WTC11 (cell line): ENCODE measurements at regions not wholly inside any gene's neighbourhood (a gene's known extent, or its start where the extent isn't known, plus 50 kb on each side); places are given as distances from the start of the nearest gene placed in this dataset.

Source experiments
- ATAC-seq: fragments of 200-7000 bp; cut with Tn5 transposase; 2 replicates; pipeline ENCODE4 v1.10.0; 2021; ENCODE audit warnings: mild to moderate bottlenecking, moderate library complexity
- CTCF ChIA-PET: fragments of 300-600 bp; sonication (Branson Sonifier 250); formaldehyde crosslinking; loops from one replicate; lab custom pipeline; 2021; ENCODE audit warnings: antibody characterized with exemption; lab: Charles Lee
- POLR2A ChIA-PET: fragments of 350-600 bp; sonication (Branson Sonifier 250); formaldehyde crosslinking; loops from one replicate; lab custom pipeline; 2021; ENCODE audit warnings: antibody characterized with exemption; lab: Charles Lee
- DNase-seq: peaks from one replicate; pipeline ENCODE4 v3.0.0; 2021; ENCODE audit warnings: low spot score
- H3K27ac Mint-ChIP-seq: 2 replicates; pipeline ENCODE4 v1.8.0; 2021; ENCODE audit warnings: mixed read lengths
- H3K27me3 Mint-ChIP-seq: 2 replicates; pipeline ENCODE4 v1.8.0; 2021; ENCODE audit warnings: low read depth, mild to moderate bottlenecking, moderate library complexity, mixed read lengths
- H3K36me3 Mint-ChIP-seq: 2 replicates; pipeline ENCODE4 v1.8.0; 2021; ENCODE audit warnings: mixed read lengths
- H3K4me1 Mint-ChIP-seq: 2 replicates; pipeline ENCODE4 v1.8.0; 2022; ENCODE audit warnings: mixed read lengths
- H3K4me3 Mint-ChIP-seq: 2 replicates; pipeline ENCODE4 v1.8.0; 2021; ENCODE audit warnings: mild to moderate bottlenecking, moderate library complexity, mixed read lengths
- H3K9me3 Mint-ChIP-seq: 2 replicates; pipeline ENCODE4 v1.8.0; 2021; ENCODE audit warnings: mixed read lengths
- ATF1 ChIP-seq: sonication (generic); formaldehyde crosslinking; IDR thresholded peaks from 2 replicates; pipeline ENCODE4 v1.8.1; 2023; ENCODE audit warnings: mild to moderate bottlenecking, moderate library complexity, missing genetic modification reagents
- CREB1 ChIP-seq: sonication (generic); formaldehyde crosslinking; IDR thresholded peaks from 2 replicates; pipeline ENCODE4 v1.8.0; 2023; ENCODE audit warnings: mild to moderate bottlenecking, missing genetic modification reagents
- ESRRA ChIP-seq: sonication (generic); formaldehyde crosslinking; IDR thresholded peaks from 2 replicates; pipeline ENCODE4 v1.8.1; 2022; ENCODE audit warnings: mild to moderate bottlenecking, missing genetic modification reagents, borderline replicate concordance
- FOXJ3 ChIP-seq: sonication (generic); formaldehyde crosslinking; IDR thresholded peaks from 2 replicates; pipeline ENCODE4 v1.9.0; 2021; ENCODE audit warnings: missing genetic modification reagents, mild to moderate bottlenecking, borderline replicate concordance
- GRHL2 ChIP-seq: fragments of 250-450 bp; sonication (Bioruptor Pico); IDR thresholded peaks from 2 replicates; pipeline ENCODE4 v1.8.0; 2022; ENCODE audit warnings: mild to moderate bottlenecking, moderate library complexity; ENCODE audit not compliant: insufficient replicate concordance, severe bottlenecking
- HMGA2 ChIP-seq: fragments of 250-450 bp; sonication (Bioruptor Pico); IDR thresholded peaks from 2 replicates; pipeline ENCODE4 v1.4.0; 2021; ENCODE audit warnings: mild to moderate bottlenecking, moderate library complexity
- IRF2 ChIP-seq: sonication (generic); formaldehyde crosslinking; IDR thresholded peaks from 2 replicates; pipeline ENCODE4 v1.8.0; 2022; ENCODE audit warnings: low read depth, missing genetic modification reagents, borderline replicate concordance
- JAZF1 ChIP-seq: fragments of 250-450 bp; sonication (Bioruptor Pico); IDR thresholded peaks from 2 replicates; pipeline ENCODE4 v1.9.0; 2021; ENCODE audit warnings: moderate library complexity, mild to moderate bottlenecking, inconsistent platforms
- KAT7 ChIP-seq: sonication (generic); formaldehyde crosslinking; IDR thresholded peaks from 2 replicates; pipeline ENCODE4 v1.8.1; 2023; ENCODE audit warnings: missing genetic modification reagents, mild to moderate bottlenecking, borderline replicate concordance
- SMAD3 ChIP-seq: sonication (generic); formaldehyde crosslinking; IDR thresholded peaks from 2 replicates; pipeline ENCODE4 v1.8.0; 2022; ENCODE audit warnings: missing genetic modification reagents, mild to moderate bottlenecking, borderline replicate concordance
- SOX15 ChIP-seq: fragments of 250-450 bp; sonication (Bioruptor Pico); IDR thresholded peaks from 2 replicates; pipeline ENCODE4 v1.9.0; 2021; ENCODE audit warnings: mild to moderate bottlenecking
- ZNF121 ChIP-seq: sonication (generic); formaldehyde crosslinking; IDR thresholded peaks from 2 replicates; pipeline ENCODE4 v1.8.0; 2023; ENCODE audit warnings: missing genetic modification reagents
- ZNF138 ChIP-seq: sonication (generic); formaldehyde crosslinking; conservative IDR thresholded peaks from 2 replicates; pipeline ENCODE4 v1.8.1; 2022; ENCODE audit warnings: mild to moderate bottlenecking, moderate library complexity, missing genetic modification reagents
- ZNF416 ChIP-seq: fragments of 250-450 bp; sonication (Bioruptor Pico); IDR thresholded peaks from 2 replicates; pipeline ENCODE4 v1.9.0; 2021; ENCODE audit warnings: mild to moderate bottlenecking, inconsistent platforms
- TF ChIP-seq, protein P1 (sequence below): sonication (generic); formaldehyde crosslinking; IDR thresholded peaks from 2 replicates; pipeline ENCODE4 v1.8.0; 2022; ENCODE audit warnings: missing genetic modification reagents
- TF ChIP-seq, protein P2 (sequence below): sonication (generic); formaldehyde crosslinking; IDR thresholded peaks from 2 replicates; pipeline ENCODE4 v1.8.0; 2022; ENCODE audit warnings: mild to moderate bottlenecking, missing genetic modification reagents
- TF ChIP-seq, protein P3 (sequence below): sonication (generic); formaldehyde crosslinking; IDR thresholded peaks from 2 replicates; pipeline ENCODE4 v1.8.0; 2023; ENCODE audit warnings: mild to moderate bottlenecking, missing genetic modification reagents
- TF ChIP-seq, protein P4 (sequence below): sonication (generic); formaldehyde crosslinking; IDR thresholded peaks from 2 replicates; pipeline ENCODE4 v1.8.1; 2022; ENCODE audit warnings: low read depth, missing genetic modification reagents, borderline replicate concordance
- TF ChIP-seq, protein P5 (sequence below): fragments of 250-450 bp; sonication (Bioruptor Pico); IDR thresholded peaks from 2 replicates; pipeline ENCODE4 v1.8.0; 2021; ENCODE audit warnings: mild to moderate bottlenecking
- TF ChIP-seq, protein P6 (sequence below): fragments of 250-450 bp; sonication (Bioruptor Pico); IDR thresholded peaks from 2 replicates; pipeline ENCODE4 v1.9.0; 2021; ENCODE audit warnings: mild to moderate bottlenecking, borderline replicate concordance
- TF ChIP-seq, protein P7 (sequence below): sonication (generic); formaldehyde crosslinking; IDR thresholded peaks from 2 replicates; pipeline ENCODE4 v1.8.1; 2023; ENCODE audit warnings: mild to moderate bottlenecking, missing genetic modification reagents, moderate library complexity

DNA sequence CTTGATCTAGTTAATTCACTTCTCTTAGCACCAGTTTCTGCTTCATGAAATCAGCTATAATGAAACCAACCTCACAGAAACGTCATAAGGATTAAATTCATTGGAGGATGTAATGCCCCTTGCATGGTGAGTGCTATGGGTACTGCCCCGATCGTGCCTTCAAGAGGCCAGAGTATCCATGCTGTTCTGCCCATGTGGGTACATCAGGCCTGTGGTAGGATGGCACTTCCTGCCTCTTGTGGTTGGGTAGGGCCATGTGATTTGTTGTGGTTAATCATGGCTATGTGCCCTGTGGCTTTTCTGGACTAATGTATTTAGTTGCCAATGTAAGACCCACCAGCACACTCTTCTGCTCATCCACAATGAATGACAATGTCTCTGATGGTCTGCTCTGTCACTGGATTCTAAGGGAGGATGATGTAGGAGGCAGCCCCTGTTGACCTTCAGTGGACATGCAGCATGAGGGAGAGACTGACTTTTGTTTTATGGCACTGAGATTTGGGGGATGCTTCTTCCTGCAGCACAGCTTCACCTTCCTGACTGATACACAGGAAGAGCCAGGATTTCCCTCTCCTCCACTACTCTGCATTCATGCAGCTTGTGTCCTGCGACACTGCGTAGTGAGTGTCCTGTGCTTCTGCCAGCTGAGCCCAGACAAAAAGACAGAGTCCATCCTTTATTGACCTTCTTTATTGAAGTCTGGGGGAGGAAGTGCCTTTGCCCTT is 66.2 kb downstream of the DHCR7 start:
- TF ChIP-seq JAZF1 (CRISPR knock-in tag) (no peak), IRF2 (CRISPR knock-in tag) (no peak), ZNF121 (no peak), SMAD3 (CRISPR knock-in tag) (no peak), ZNF138 (no peak), HMGA2 (CRISPR knock-in tag) (no peak), FOXJ3 (CRISPR knock-in tag) (no peak), GRHL2 (CRISPR knock-in tag) (no peak), ATF1 (no peak), CREB1 (no peak), KAT7 (CRISPR knock-in tag) (no peak), ESRRA (no peak)
- TF ChIP-seq, protein P1, sequence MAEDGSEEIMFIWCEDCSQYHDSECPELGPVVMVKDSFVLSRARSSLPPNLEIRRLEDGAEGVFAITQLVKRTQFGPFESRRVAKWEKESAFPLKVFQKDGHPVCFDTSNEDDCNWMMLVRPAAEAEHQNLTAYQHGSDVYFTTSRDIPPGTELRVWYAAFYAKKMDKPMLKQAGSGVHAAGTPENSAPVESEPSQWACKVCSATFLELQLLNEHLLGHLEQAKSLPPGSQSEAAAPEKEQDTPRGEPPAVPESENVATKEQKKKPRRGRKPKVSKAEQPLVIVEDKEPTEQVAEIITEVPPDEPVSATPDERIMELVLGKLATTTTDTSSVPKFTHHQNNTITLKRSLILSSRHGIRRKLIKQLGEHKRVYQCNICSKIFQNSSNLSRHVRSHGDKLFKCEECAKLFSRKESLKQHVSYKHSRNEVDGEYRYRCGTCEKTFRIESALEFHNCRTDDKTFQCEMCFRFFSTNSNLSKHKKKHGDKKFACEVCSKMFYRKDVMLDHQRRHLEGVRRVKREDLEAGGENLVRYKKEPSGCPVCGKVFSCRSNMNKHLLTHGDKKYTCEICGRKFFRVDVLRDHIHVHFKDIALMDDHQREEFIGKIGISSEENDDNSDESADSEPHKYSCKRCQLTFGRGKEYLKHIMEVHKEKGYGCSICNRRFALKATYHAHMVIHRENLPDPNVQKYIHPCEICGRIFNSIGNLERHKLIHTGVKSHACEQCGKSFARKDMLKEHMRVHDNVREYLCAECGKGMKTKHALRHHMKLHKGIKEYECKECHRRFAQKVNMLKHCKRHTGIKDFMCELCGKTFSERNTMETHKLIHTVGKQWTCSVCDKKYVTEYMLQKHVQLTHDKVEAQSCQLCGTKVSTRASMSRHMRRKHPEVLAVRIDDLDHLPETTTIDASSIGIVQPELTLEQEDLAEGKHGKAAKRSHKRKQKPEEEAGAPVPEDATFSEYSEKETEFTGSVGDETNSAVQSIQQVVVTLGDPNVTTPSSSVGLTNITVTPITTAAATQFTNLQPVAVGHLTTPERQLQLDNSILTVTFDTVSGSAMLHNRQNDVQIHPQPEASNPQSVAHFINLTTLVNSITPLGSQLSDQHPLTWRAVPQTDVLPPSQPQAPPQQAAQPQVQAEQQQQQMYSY (CRISPR knock-in tag) = no peak
- TF ChIP-seq, protein P2, sequence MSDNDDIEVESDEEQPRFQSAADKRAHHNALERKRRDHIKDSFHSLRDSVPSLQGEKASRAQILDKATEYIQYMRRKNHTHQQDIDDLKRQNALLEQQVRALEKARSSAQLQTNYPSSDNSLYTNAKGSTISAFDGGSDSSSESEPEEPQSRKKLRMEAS (CRISPR knock-in tag) = no peak
- TF ChIP-seq, protein P3, sequence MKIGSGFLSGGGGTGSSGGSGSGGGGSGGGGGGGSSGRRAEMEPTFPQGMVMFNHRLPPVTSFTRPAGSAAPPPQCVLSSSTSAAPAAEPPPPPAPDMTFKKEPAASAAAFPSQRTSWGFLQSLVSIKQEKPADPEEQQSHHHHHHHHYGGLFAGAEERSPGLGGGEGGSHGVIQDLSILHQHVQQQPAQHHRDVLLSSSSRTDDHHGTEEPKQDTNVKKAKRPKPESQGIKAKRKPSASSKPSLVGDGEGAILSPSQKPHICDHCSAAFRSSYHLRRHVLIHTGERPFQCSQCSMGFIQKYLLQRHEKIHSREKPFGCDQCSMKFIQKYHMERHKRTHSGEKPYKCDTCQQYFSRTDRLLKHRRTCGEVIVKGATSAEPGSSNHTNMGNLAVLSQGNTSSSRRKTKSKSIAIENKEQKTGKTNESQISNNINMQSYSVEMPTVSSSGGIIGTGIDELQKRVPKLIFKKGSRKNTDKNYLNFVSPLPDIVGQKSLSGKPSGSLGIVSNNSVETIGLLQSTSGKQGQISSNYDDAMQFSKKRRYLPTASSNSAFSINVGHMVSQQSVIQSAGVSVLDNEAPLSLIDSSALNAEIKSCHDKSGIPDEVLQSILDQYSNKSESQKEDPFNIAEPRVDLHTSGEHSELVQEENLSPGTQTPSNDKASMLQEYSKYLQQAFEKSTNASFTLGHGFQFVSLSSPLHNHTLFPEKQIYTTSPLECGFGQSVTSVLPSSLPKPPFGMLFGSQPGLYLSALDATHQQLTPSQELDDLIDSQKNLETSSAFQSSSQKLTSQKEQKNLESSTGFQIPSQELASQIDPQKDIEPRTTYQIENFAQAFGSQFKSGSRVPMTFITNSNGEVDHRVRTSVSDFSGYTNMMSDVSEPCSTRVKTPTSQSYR (CRISPR knock-in tag) = no peak
- TF ChIP-seq, protein P4, sequence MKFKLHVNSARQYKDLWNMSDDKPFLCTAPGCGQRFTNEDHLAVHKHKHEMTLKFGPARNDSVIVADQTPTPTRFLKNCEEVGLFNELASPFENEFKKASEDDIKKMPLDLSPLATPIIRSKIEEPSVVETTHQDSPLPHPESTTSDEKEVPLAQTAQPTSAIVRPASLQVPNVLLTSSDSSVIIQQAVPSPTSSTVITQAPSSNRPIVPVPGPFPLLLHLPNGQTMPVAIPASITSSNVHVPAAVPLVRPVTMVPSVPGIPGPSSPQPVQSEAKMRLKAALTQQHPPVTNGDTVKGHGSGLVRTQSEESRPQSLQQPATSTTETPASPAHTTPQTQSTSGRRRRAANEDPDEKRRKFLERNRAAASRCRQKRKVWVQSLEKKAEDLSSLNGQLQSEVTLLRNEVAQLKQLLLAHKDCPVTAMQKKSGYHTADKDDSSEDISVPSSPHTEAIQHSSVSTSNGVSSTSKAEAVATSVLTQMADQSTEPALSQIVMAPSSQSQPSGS (CRISPR knock-in tag) = no peak
- ATAC-seq (no peak), DNase-seq (no peak)
- Mint-ChIP-seq H3K4me3 (no peak overlapping the region), H3K27me3 (peaks cover 48% of the 10 kb centered on the region), H3K4me1 (peaks cover 6% of the 10 kb centered on the region), H3K9me3 (peaks cover 35% of the 10 kb centered on the region), H3K27ac (no peak overlapping the region), H3K36me3 (0 out of 2 replicates have a peak, but pooled peaks cover under 1% of the 10 kb centered on the region)
- ChIA-PET CTCF (interaction anchor here (0.6 kb wide), 1 partner anchor 10 kb away, joined by 3 read pairs; no protein-coding TSS in a partner anchor), POLR2A (no interaction called here)

DNA sequence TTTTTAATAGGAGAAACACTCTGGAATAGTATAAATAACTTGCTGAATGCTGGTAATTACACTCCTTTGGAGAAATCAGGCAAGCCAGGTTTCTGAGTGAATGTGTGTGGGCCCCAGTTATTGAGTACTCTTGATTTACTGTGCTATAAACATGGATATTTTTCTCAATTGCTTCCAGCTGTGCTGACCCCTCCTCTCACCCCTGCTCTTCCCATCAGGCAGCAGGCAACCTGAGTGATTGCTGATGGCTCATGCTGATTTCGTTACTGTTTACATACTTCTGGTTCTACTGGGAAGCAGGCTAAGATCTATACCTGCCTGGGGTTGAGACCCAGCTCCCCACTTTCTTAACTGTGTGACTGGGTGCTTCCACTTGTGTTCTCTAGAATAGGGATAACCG is 68.5 kb downstream of the DHCR7 start:
- Mint-ChIP-seq H3K27ac (no peak overlapping the region), H3K36me3 (no peaks in the 10 kb centered on the region), H3K4me3 (no peak overlapping the region), H3K9me3 (peaks cover 43% of the 10 kb centered on the region), H3K4me1 (peaks cover 6% of the 10 kb centered on the region), H3K27me3 (peaks cover 62% of the 10 kb centered on the region)
- peak; percentile 67 for ATAC-seq
- CTCF ChIA-PET = no interaction called here
- no peak for DNase-seq
- POLR2A ChIA-PET = no interaction called here
- TF ChIP-seq, protein P5, sequence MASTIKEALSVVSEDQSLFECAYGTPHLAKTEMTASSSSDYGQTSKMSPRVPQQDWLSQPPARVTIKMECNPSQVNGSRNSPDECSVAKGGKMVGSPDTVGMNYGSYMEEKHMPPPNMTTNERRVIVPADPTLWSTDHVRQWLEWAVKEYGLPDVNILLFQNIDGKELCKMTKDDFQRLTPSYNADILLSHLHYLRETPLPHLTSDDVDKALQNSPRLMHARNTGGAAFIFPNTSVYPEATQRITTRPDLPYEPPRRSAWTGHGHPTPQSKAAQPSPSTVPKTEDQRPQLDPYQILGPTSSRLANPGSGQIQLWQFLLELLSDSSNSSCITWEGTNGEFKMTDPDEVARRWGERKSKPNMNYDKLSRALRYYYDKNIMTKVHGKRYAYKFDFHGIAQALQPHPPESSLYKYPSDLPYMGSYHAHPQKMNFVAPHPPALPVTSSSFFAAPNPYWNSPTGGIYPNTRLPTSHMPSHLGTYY (CRISPR knock-in tag) = no peak
- TF ChIP-seq, protein P6, sequence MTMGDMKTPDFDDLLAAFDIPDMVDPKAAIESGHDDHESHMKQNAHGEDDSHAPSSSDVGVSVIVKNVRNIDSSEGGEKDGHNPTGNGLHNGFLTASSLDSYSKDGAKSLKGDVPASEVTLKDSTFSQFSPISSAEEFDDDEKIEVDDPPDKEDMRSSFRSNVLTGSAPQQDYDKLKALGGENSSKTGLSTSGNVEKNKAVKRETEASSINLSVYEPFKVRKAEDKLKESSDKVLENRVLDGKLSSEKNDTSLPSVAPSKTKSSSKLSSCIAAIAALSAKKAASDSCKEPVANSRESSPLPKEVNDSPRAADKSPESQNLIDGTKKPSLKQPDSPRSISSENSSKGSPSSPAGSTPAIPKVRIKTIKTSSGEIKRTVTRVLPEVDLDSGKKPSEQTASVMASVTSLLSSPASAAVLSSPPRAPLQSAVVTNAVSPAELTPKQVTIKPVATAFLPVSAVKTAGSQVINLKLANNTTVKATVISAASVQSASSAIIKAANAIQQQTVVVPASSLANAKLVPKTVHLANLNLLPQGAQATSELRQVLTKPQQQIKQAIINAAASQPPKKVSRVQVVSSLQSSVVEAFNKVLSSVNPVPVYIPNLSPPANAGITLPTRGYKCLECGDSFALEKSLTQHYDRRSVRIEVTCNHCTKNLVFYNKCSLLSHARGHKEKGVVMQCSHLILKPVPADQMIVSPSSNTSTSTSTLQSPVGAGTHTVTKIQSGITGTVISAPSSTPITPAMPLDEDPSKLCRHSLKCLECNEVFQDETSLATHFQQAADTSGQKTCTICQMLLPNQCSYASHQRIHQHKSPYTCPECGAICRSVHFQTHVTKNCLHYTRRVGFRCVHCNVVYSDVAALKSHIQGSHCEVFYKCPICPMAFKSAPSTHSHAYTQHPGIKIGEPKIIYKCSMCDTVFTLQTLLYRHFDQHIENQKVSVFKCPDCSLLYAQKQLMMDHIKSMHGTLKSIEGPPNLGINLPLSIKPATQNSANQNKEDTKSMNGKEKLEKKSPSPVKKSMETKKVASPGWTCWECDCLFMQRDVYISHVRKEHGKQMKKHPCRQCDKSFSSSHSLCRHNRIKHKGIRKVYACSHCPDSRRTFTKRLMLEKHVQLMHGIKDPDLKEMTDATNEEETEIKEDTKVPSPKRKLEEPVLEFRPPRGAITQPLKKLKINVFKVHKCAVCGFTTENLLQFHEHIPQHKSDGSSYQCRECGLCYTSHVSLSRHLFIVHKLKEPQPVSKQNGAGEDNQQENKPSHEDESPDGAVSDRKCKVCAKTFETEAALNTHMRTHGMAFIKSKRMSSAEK = no peak
- TF ChIP-seq SOX15 = no peak
- TF ChIP-seq, protein P7, sequence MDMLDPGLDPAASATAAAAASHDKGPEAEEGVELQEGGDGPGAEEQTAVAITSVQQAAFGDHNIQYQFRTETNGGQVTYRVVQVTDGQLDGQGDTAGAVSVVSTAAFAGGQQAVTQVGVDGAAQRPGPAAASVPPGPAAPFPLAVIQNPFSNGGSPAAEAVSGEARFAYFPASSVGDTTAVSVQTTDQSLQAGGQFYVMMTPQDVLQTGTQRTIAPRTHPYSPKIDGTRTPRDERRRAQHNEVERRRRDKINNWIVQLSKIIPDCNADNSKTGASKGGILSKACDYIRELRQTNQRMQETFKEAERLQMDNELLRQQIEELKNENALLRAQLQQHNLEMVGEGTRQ (CRISPR knock-in tag) = no peak
- TF ChIP-seq ZNF416 = no peak
- TF ChIP-seq ZNF121 = no peak
